HG03196 (cell line): ENCODE measurements at regions not wholly inside any gene's neighbourhood (a gene's known extent, or its start where the extent isn't known, plus 50 kb on each side); places are given as distances from the start of the nearest gene placed in this dataset.
"Not testable (repeated sequence)": the region's sequence is repeated elsewhere in the genome, so short reads cannot be mapped to it uniquely, and the experiment has no call there.

Experiments used
- ATAC-seq: cut with Tn5 transposase; IDR thresholded peaks from one replicate; pipeline ENCODE4 v1.9.1; 2021; ENCODE audit not compliant: unreplicated experiment

- no peak for ATAC-seq
Measured at GRCh38 chr3:150329408-150329807, 78.7 kb upstream of the TSC22D2 start.

GRCh38 chr3:150328654-150329040, 79.5 kb upstream of the TSC22D2 start:
- no peak for ATAC-seq

GRCh38 chr3:150327678-150328653, 80.1 kb upstream of the TSC22D2 start:
- ATAC-seq: no peak

GRCh38 chr3:150324788-150325187, 83.3 kb upstream of the TSC22D2 start:
- ATAC-seq: no peak

- ATAC-seq: no peak
Measured at GRCh38 chr3:150324245-150324644, 83.9 kb upstream of the TSC22D2 start.

GRCh38 chr3:150323770-150324169, 84.3 kb upstream of the TSC22D2 start:
- no peak for ATAC-seq

GRCh38 chr3:150323091-150323490, 85.0 kb upstream of the TSC22D2 start:
- not testable (repeated sequence) for ATAC-seq

GRCh38 chr3:150320971-150321370, 87.1 kb upstream of the TSC22D2 start:
- not testable (repeated sequence) for ATAC-seq

GRCh38 chr3:150319900-150320299, 88.2 kb upstream of the TSC22D2 start:
- no peak for ATAC-seq

- no peak for ATAC-seq
Measured at GRCh38 chr3:150317469-150317868, 90.6 kb upstream of the TSC22D2 start.

- ATAC-seq: no peak
Measured at GRCh38 chr3:150315721-150316120, 92.4 kb upstream of the TSC22D2 start.

GRCh38 chr3:150314248-150315004, 93.7 kb upstream of the TSC22D2 start:
- no peak for ATAC-seq

- ATAC-seq: no peak
Measured at GRCh38 chr3:150312018-150312657, 96.0 kb upstream of the TSC22D2 start.

GRCh38 chr3:150311156-150311555, 96.9 kb upstream of the TSC22D2 start:
- no peak for ATAC-seq

- no peak for ATAC-seq
Measured at GRCh38 chr3:150309557-150309956, 98.5 kb upstream of the TSC22D2 start.

- no peak for ATAC-seq
Measured at GRCh38 chr3:150309257-150309542, 98.9 kb upstream of the TSC22D2 start.

- ATAC-seq: no peak
Measured at GRCh38 chr3:150308481-150309256, 99.4 kb upstream of the TSC22D2 start.

- no peak for ATAC-seq
Measured at GRCh38 chr3:150308037-150308319, 100.1 kb upstream of the TSC22D2 start.

- ATAC-seq: no peak
Measured at GRCh38 chr3:150307311-150308036, 100.6 kb upstream of the TSC22D2 start.

- ATAC-seq: no peak
Measured at GRCh38 chr3:150306906-150307305, 101.2 kb upstream of the TSC22D2 start.
